Lung (tissue), 11 donors: ENCODE measurements at regions not wholly inside any gene's neighbourhood (a gene's known extent, or its start where the extent isn't known, plus 50 kb on each side); places are given as distances from the start of the nearest gene placed in this dataset.

ENCODE experiments used
- ATAC-seq: fragments of 200-7000 bp; cut with Tn5 transposase; one replicate; pipeline ENCODE4 v1.9.1; 2020; ENCODE audit warnings: moderate number of reproducible peaks; ENCODE audit not compliant: insufficient read depth, low FRiP score
- DNase-seq, 3 donors: peaks; one replicate each; pipeline ENCODE4 v3.0.0-alpha.2; 2013 to 2017
- H3K27ac ChIP-seq, 2 donors: one replicate each; pipeline ENCODE4 v1.5.1; 2013; ENCODE audit warnings: mild to moderate bottlenecking in 2 of 2, moderate library complexity in 2 of 2, control low read depth in 1 of 2, inconsistent platforms in 1 of 2, low read depth in 1 of 2, low read length in 1 of 2
- H3K27me3 ChIP-seq, 3 donors: one replicate each; pipeline ENCODE4 v1.5.1; 2013; ENCODE audit warnings: low read length in 2 of 3; ENCODE audit not compliant: control insufficient read depth in 3 of 3, insufficient read depth in 3 of 3
- H3K36me3 ChIP-seq, 4 donors: one replicate each; pipeline ENCODE4 v1.5.1; 2013; ENCODE audit warnings: low read length in 4 of 4, mild to moderate bottlenecking in 1 of 4, moderate library complexity in 1 of 4; ENCODE audit not compliant: control insufficient read depth in 4 of 4, insufficient read depth in 4 of 4
- H3K4me1 ChIP-seq, 5 donors: one replicate each; pipeline ENCODE4 v1.5.1; 2013; ENCODE audit warnings: low read length in 5 of 5, mild to moderate bottlenecking in 2 of 5, moderate library complexity in 1 of 5; ENCODE audit not compliant: control insufficient read depth in 5 of 5, insufficient read depth in 5 of 5
- H3K4me3 ChIP-seq: one replicate; pipeline ENCODE4 v1.5.1; 2013; ENCODE audit warnings: mild to moderate bottlenecking, control low read depth, moderate library complexity
- H3K9ac ChIP-seq, 2 donors: one replicate each; pipeline ENCODE4 v1.5.1; 2013; ENCODE audit warnings: low read length in 2 of 2, control low read depth in 1 of 2; ENCODE audit not compliant: insufficient read depth in 1 of 2
- H3K9me3 ChIP-seq, 4 donors: one replicate each; pipeline ENCODE4 v1.5.1; 2013; ENCODE audit warnings: low read length in 3 of 4, mild to moderate bottlenecking in 1 of 4, moderate library complexity in 1 of 4; ENCODE audit not compliant: control insufficient read depth in 4 of 4, insufficient read depth in 3 of 4
- CTCF ChIP-seq: IDR thresholded peaks from 2 replicates; pipeline ENCODE4 v1.5.1; 2012; ENCODE audit warnings: mild to moderate bottlenecking; ENCODE audit errors: control extremely low read depth, extremely low read depth
- WGBS, 2 donors: extraction: QIAGEN DNeasy Blood & Tissue Kit; methylation state at CpG; one replicate each; pipeline ENCODE4 v1.1.7; 2013; 5-methylcytosine and 5-hydroxymethylcytosine counted together
- donor health status: control.
- donor health status: control.
- donor health status: Bipolar disorder and iron deficiency.
- donor health status: healthy.
- donor health status: DM: yes; HTN: yes; CAD: no.

- DNase-seq (no peak), ATAC-seq (no peak)
- no peaks in the 10 kb centered on the region for H3K36me3 ChIP-seq
- no peak for TF ChIP-seq CTCF
- H3K4me1 ChIP-seq, result no peaks in the 10 kb centered on the region
- no peak overlapping the region for H3K4me3 ChIP-seq
- H3K9me3 ChIP-seq, result peaks cover 0 to 4% (median 1%) of the 10 kb centered on the region in 4 donors
- no peak overlapping the region for H3K9ac ChIP-seq
- no peaks in the 10 kb centered on the region for H3K27me3 ChIP-seq
- no peak overlapping the region for H3K27ac ChIP-seq
- 92 to 97% methylated on average over 1 of the region's 1 CpG for WGBS, 2 donors
These were observed 643.2 kb upstream of the RAB6C start for GRCh38 chr2:129336276-129336675.

GRCh38 chr2:129337076-129337475, 642.4 kb upstream of the RAB6C start:
- ATAC-seq (no peak), DNase-seq (no peak)
- H3K27ac ChIP-seq, result no peak overlapping the region

GRCh38 chr2:129345540-129345939, 633.9 kb upstream of the RAB6C start:
- no peak for TF ChIP-seq CTCF
- Histone ChIP-seq H3K36me3 (no peaks in the 10 kb centered on the region), H3K27me3 (peaks cover 0 to 5% (median 0%) of the 10 kb centered on the region in 3 donors), H3K4me3 (no peak overlapping the region), H3K9ac (no peak overlapping the region), H3K4me1 (no peaks in the 10 kb centered on the region), H3K27ac (no peak overlapping the region), H3K9me3 (peaks cover 0 to 5% (median 0%) of the 10 kb centered on the region in 4 donors)
- ATAC-seq (no peak), DNase-seq (no peak)
- WGBS, 2 donors, result 88 to 98% methylated on average over 1 of the region's 1 CpG

More at GRCh38 chr2:129337076-129337475, 642.4 kb upstream of the RAB6C start:
- Histone ChIP-seq H3K4me1 (no peaks in the 10 kb centered on the region), H3K36me3 (no peaks in the 10 kb centered on the region), H3K27me3 (no peaks in the 10 kb centered on the region), H3K4me3 (no peak overlapping the region), H3K9me3 (peaks cover 0 to 7% (median 2%) of the 10 kb centered on the region in 4 donors), H3K9ac (no peak overlapping the region)
- whole genome bisulfite sequencing, 2 donors, result 92 to 96% methylated on average over 6 of the region's 6 CpGs
- no peak for TF ChIP-seq CTCF
